HFFc6 (cell line): ENCODE measurements at regions not wholly inside any gene's neighbourhood (a gene's known extent, or its start where the extent isn't known, plus 50 kb on each side); places are given as distances from the start of the nearest gene placed in this dataset.
"Not testable (repeated sequence)": the region's sequence is repeated elsewhere in the genome, so short reads cannot be mapped to it uniquely, and the experiment has no call there.

Source experiments
- DNase-seq: peaks from one replicate; pipeline ENCODE4 v3.0.0-alpha.2; 2018
- H3K27ac Mint-ChIP-seq: 2 replicates; pipeline ENCODE4 v1.8.0; 2020; ENCODE audit warnings: mild to moderate bottlenecking, mixed read lengths
- H3K27me3 Mint-ChIP-seq: 2 replicates; pipeline ENCODE4 v1.8.0; 2021; ENCODE audit warnings: mild to moderate bottlenecking, moderate library complexity, mixed read lengths; ENCODE audit not compliant: insufficient read depth
- H3K36me3 Mint-ChIP-seq: 2 replicates; pipeline ENCODE4 v1.8.0; 2021; ENCODE audit warnings: low read depth, mixed read lengths
- H3K4me1 Mint-ChIP-seq: 2 replicates; pipeline ENCODE4 v1.8.0; 2020; ENCODE audit warnings: low read depth, mixed read lengths
- H3K4me3 Mint-ChIP-seq: 2 replicates; pipeline ENCODE4 v1.8.0; 2020; ENCODE audit warnings: mild to moderate bottlenecking, moderate library complexity, mixed read lengths
- H3K9me3 Mint-ChIP-seq: 2 replicates; pipeline ENCODE4 v1.8.0; 2020; ENCODE audit warnings: mild to moderate bottlenecking, mixed read lengths
- CTCF ChIP-seq: fragments of 200-600 bp; sonication (generic); IDR thresholded peaks from 2 replicates; pipeline ENCODE4 v1.5.0; 2021; ENCODE audit warnings: antibody characterized with exemption, mild to moderate bottlenecking

- H3K36me3 Mint-ChIP-seq: no peaks in the 10 kb centered on the region
- H3K9me3 Mint-ChIP-seq: no peaks in the 10 kb centered on the region
- H3K27me3 Mint-ChIP-seq: peaks cover 2% of the 10 kb centered on the region; the same call in 1 of the 2 replicates
- no peak overlapping the region for H3K4me3 Mint-ChIP-seq
- DNase-seq: peak; percentile 23
- H3K27ac Mint-ChIP-seq: no peak overlapping the region
- TF ChIP-seq CTCF: no peak
- H3K4me1 Mint-ChIP-seq: peaks cover 5% of the 10 kb centered on the region; the same call in 1 of the 2 replicates
Measured at GRCh38 chr7:19560111-19560883, 148.5 kb downstream of the POLR1F start.

GRCh38 chr7:19558527-19558926 lies 150.3 kb downstream of the POLR1F start:
- Mint-ChIP-seq H3K27ac (no peak overlapping the region), H3K4me3 (no peak overlapping the region), H3K9me3 (no peaks in the 10 kb centered on the region), H3K27me3 (peaks cover 2% of the 10 kb centered on the region; the same call in 1 of the 2 replicates), H3K36me3 (no peaks in the 10 kb centered on the region), H3K4me1 (peaks cover 5% of the 10 kb centered on the region; the same call in 1 of the 2 replicates)
- no peak for DNase-seq
- no peak for TF ChIP-seq CTCF

GRCh38 chr7:19557726-19558465 lies 150.9 kb downstream of the POLR1F start:
- no peak overlapping the region for H3K27ac Mint-ChIP-seq
- no peaks in the 10 kb centered on the region for H3K36me3 Mint-ChIP-seq
- peaks cover 5% of the 10 kb centered on the region; the same call in 1 of the 2 replicates for H3K4me1 Mint-ChIP-seq
- peaks cover 2% of the 10 kb centered on the region; the same call in 1 of the 2 replicates for H3K27me3 Mint-ChIP-seq
- no peak for TF ChIP-seq CTCF
- no peak overlapping the region for H3K4me3 Mint-ChIP-seq
- DNase-seq: no peak
- no peaks in the 10 kb centered on the region for H3K9me3 Mint-ChIP-seq

GRCh38 chr7:19554581-19554980 lies 154.3 kb downstream of the POLR1F start:
- peaks cover 6% of the 10 kb centered on the region for H3K9me3 Mint-ChIP-seq
- no peak for TF ChIP-seq CTCF

GRCh38 chr7:19552576-19552975 lies 156.3 kb downstream of the POLR1F start:
- peaks cover 2% of the 10 kb centered on the region; the same call in 1 of the 2 replicates for H3K27me3 Mint-ChIP-seq

More at GRCh38 chr7:19554581-19554980, 154.3 kb downstream of the POLR1F start:
- H3K4me1 Mint-ChIP-seq: no peaks in the 10 kb centered on the region; the same call in 1 of the 2 replicates
- H3K27ac Mint-ChIP-seq: no peak overlapping the region
- DNase-seq: no peak
- peaks cover 2% of the 10 kb centered on the region; the same call in 1 of the 2 replicates for H3K27me3 Mint-ChIP-seq
- H3K4me3 Mint-ChIP-seq: no peak overlapping the region
- no peaks in the 10 kb centered on the region for H3K36me3 Mint-ChIP-seq

GRCh38 chr7:19549246-19549645 lies 159.6 kb downstream of the POLR1F start:
- DNase-seq, H3K36me3 Mint-ChIP-seq, H3K4me3 Mint-ChIP-seq, H3K27me3 Mint-ChIP-seq, H3K4me1 Mint-ChIP-seq, H3K27ac Mint-ChIP-seq: not testable (repeated sequence)
- H3K9me3 Mint-ChIP-seq: peaks cover 26% of the 10 kb centered on the region

More at GRCh38 chr7:19552576-19552975, 156.3 kb downstream of the POLR1F start:
- H3K4me3 Mint-ChIP-seq: no peak overlapping the region
- H3K4me1 Mint-ChIP-seq: no peaks in the 10 kb centered on the region
- H3K9me3 Mint-ChIP-seq: peaks cover 12% of the 10 kb centered on the region
- H3K27ac Mint-ChIP-seq: no peak overlapping the region
- no peak for TF ChIP-seq CTCF
- DNase-seq: no peak
- H3K36me3 Mint-ChIP-seq: no peaks in the 10 kb centered on the region; the same call in 1 of the 2 replicates
